ENCODE measurements at regions not wholly inside any gene's neighbourhood (a gene's known extent, or its start where the extent isn't known, plus 50 kb on each side); places are given as distances from the start of the nearest gene placed in this dataset.

GRCh38 chr13:32910530-32910929 lies 105.7 kb upstream of the KL start:
- no peak overlapping the region for H3K27ac ChIP-seq
- no peaks in the 10 kb centered on the region for H3K27me3 ChIP-seq
- DNase-seq: no peak
- no peak overlapping the region for H3K4me3 ChIP-seq
- H3K36me3 ChIP-seq: no peaks in the 10 kb centered on the region
- H3K9me3 ChIP-seq (replicated peaks): no peaks in the 10 kb centered on the region; the same call in 1 of the 2 replicates
- no peaks in the 10 kb centered on the region; the same call in 1 of the 2 replicates for H3K4me1 ChIP-seq

- no peaks in the 10 kb centered on the region for H3K4me1 ChIP-seq
- H3K27me3 ChIP-seq: no peaks in the 10 kb centered on the region
- H3K4me3 ChIP-seq: no peak overlapping the region
- peak; percentile 29 to 50 for DNase-seq
- no peaks in the 10 kb centered on the region for H3K36me3 ChIP-seq
- no peak overlapping the region for H3K27ac ChIP-seq
- no peaks in the 10 kb centered on the region; the same call in 1 of the 2 replicates for H3K9me3 ChIP-seq (replicated peaks)
Measured at GRCh38 chr13:32911506-32911905, 104.7 kb upstream of the KL start.

GRCh38 chr13:32914686-32915085 lies 101.5 kb upstream of the KL start:
- Histone ChIP-seq H3K27me3 (no peaks in the 10 kb centered on the region), H3K4me1 (no peaks in the 10 kb centered on the region), H3K36me3 (no peaks in the 10 kb centered on the region), H3K9me3 (replicated peaks) (peaks cover 3% of the 10 kb centered on the region; the same call in 1 of the 2 replicates), H3K4me3 (no peak overlapping the region), H3K27ac (no peak overlapping the region)
- no peak for DNase-seq

GRCh38 chr13:32917504-32917903 lies 98.7 kb upstream of the KL start:
- Histone ChIP-seq H3K4me1 (0 out of 2 replicates have a peak, but pooled peaks cover 3% of the 10 kb centered on the region), H3K4me3 (no peak overlapping the region), H3K27me3 (no peaks in the 10 kb centered on the region), H3K36me3 (no peaks in the 10 kb centered on the region), H3K27ac (no peak overlapping the region), H3K9me3 (replicated peaks) (peaks cover 3% of the 10 kb centered on the region; the same call in 1 of the 2 replicates)
- no peak for DNase-seq

- Histone ChIP-seq H3K27ac (no peak overlapping the region), H3K36me3 (no peaks in the 10 kb centered on the region), H3K27me3 (no peaks in the 10 kb centered on the region), H3K9me3 (replicated peaks) (no peaks in the 10 kb centered on the region), H3K4me1 (0 out of 2 replicates have a peak, but pooled peaks cover 4% of the 10 kb centered on the region), H3K4me3 (no peak overlapping the region)
- no peak for DNase-seq
Measured at GRCh38 chr13:32923725-32924124, 92.5 kb upstream of the KL start.

- DNase-seq: no peak
- Histone ChIP-seq H3K4me3 (no peak overlapping the region), H3K4me1 (0 out of 2 replicates have a peak, but pooled peaks cover 4% of the 10 kb centered on the region), H3K27me3 (no peaks in the 10 kb centered on the region), H3K27ac (no peak overlapping the region), H3K36me3 (no peaks in the 10 kb centered on the region), H3K9me3 (replicated peaks) (no peaks in the 10 kb centered on the region)
Measured at GRCh38 chr13:32924886-32925285, 91.3 kb upstream of the KL start.

GRCh38 chr13:32925506-32925905 lies 90.7 kb upstream of the KL start:
- H3K4me3 ChIP-seq: no peak overlapping the region
- H3K27ac ChIP-seq: no peak overlapping the region
- DNase-seq: no peak
- no peaks in the 10 kb centered on the region for H3K27me3 ChIP-seq
- 0 out of 2 replicates have a peak, but pooled peaks cover 4% of the 10 kb centered on the region for H3K4me1 ChIP-seq
- H3K9me3 ChIP-seq (replicated peaks): no peaks in the 10 kb centered on the region
- H3K36me3 ChIP-seq: no peaks in the 10 kb centered on the region

GRCh38 chr13:32932376-32932775 lies 83.8 kb upstream of the KL start:
- H3K36me3 ChIP-seq: no peaks in the 10 kb centered on the region
- no peak for DNase-seq
- no peaks in the 10 kb centered on the region for H3K9me3 ChIP-seq (replicated peaks)
- H3K27ac ChIP-seq: no peak overlapping the region
- no peaks in the 10 kb centered on the region for H3K4me1 ChIP-seq
- H3K27me3 ChIP-seq: no peaks in the 10 kb centered on the region
- H3K4me3 ChIP-seq: no peak overlapping the region

GRCh38 chr13:32936716-32937115 lies 79.5 kb upstream of the KL start:
- Histone ChIP-seq H3K9me3 (replicated peaks) (no peaks in the 10 kb centered on the region), H3K27ac (no peak overlapping the region), H3K4me1 (peaks cover 19% of the 10 kb centered on the region), H3K4me3 (no peak overlapping the region), H3K27me3 (no peaks in the 10 kb centered on the region), H3K36me3 (no peaks in the 10 kb centered on the region)
- no peak for DNase-seq

GRCh38 chr13:32938314-32938713 lies 77.9 kb upstream of the KL start:
- Histone ChIP-seq H3K27ac (no peak overlapping the region), H3K9me3 (replicated peaks) (no peaks in the 10 kb centered on the region), H3K4me3 (no peak overlapping the region), H3K27me3 (no peaks in the 10 kb centered on the region), H3K4me1 (peaks cover 26% of the 10 kb centered on the region), H3K36me3 (no peaks in the 10 kb centered on the region)
- DNase-seq: no peak

GRCh38 chr13:32938907-32939306 lies 77.3 kb upstream of the KL start:
- no peak overlapping the region for H3K4me3 ChIP-seq
- H3K27ac ChIP-seq: no peak overlapping the region
- no peaks in the 10 kb centered on the region for H3K36me3 ChIP-seq
- H3K4me1 ChIP-seq: peaks cover 26% of the 10 kb centered on the region
- H3K9me3 ChIP-seq (replicated peaks): no peaks in the 10 kb centered on the region
- no peak for DNase-seq
- no peaks in the 10 kb centered on the region for H3K27me3 ChIP-seq

GRCh38 chr13:32940601-32941000 lies 75.6 kb upstream of the KL start:
- Histone ChIP-seq H3K4me3 (peak overlapping the region; percentile 33), H3K9me3 (replicated peaks) (no peaks in the 10 kb centered on the region), H3K4me1 (peaks cover 26% of the 10 kb centered on the region), H3K36me3 (no peaks in the 10 kb centered on the region), H3K27ac (peak overlapping the region; percentile 60), H3K27me3 (no peaks in the 10 kb centered on the region)
- peak; percentile 96 to 98 for DNase-seq

GRCh38 chr13:32941368-32941767 lies 74.9 kb upstream of the KL start:
- Histone ChIP-seq H3K27ac (peak overlapping the region; percentile 60; the same call in 1 of the 2 replicates), H3K9me3 (replicated peaks) (no peaks in the 10 kb centered on the region), H3K4me1 (peaks cover 26% of the 10 kb centered on the region), H3K27me3 (no peaks in the 10 kb centered on the region), H3K4me3 (no peak overlapping the region), H3K36me3 (no peaks in the 10 kb centered on the region)
- DNase-seq: peak in 1 of 2 experiments; percentile 58

GRCh38 chr13:32946558-32946957 lies 69.7 kb upstream of the KL start:
- Histone ChIP-seq H3K27me3 (no peaks in the 10 kb centered on the region), H3K36me3 (no peaks in the 10 kb centered on the region), H3K27ac (no peak overlapping the region), H3K4me3 (no peak overlapping the region), H3K9me3 (replicated peaks) (no peaks in the 10 kb centered on the region), H3K4me1 (peaks cover 11% of the 10 kb centered on the region)
- DNase-seq: peak in 1 of 2 experiments; percentile 42

- no peak for DNase-seq
- no peak overlapping the region for H3K4me3 ChIP-seq
- no peaks in the 10 kb centered on the region for H3K27me3 ChIP-seq
- no peak overlapping the region for H3K27ac ChIP-seq
- 0 out of 2 replicates have a peak, but pooled peaks cover 3% of the 10 kb centered on the region for H3K4me1 ChIP-seq
- no peaks in the 10 kb centered on the region for H3K9me3 ChIP-seq (replicated peaks)
- H3K36me3 ChIP-seq: no peaks in the 10 kb centered on the region
Measured at GRCh38 chr13:32947411-32948276, 68.6 kb upstream of the KL start.
